Coronary artery (tissue), 2 donors: ENCODE measurements at regions not wholly inside any gene's neighbourhood (a gene's known extent, or its start where the extent isn't known, plus 50 kb on each side); places are given as distances from the start of the nearest gene placed in this dataset.

Experiments
- DNase-seq: peaks from one replicate; pipeline ENCODE4 v3.0.0-alpha.2; 2017; ENCODE audit warnings: low spot score
- H3K27ac ChIP-seq, 2 donors: fragments of 200-600 bp; sonication (generic); one replicate each; pipeline ENCODE4 v1.5.1; 2016 to 2019
- H3K4me3 ChIP-seq: fragments of 200-600 bp; sonication (generic); 2 replicates; pipeline ENCODE4 v1.5.1; 2016; ENCODE audit warnings: mild to moderate bottlenecking, moderate library complexity
- TF ChIP-seq, protein P1 (sequence below): fragments of 200-600 bp; sonication (generic); IDR thresholded peaks from one replicate; pipeline ENCODE4 v1.5.1; 2019; ENCODE audit warnings: antibody characterized with exemption

DNA sequence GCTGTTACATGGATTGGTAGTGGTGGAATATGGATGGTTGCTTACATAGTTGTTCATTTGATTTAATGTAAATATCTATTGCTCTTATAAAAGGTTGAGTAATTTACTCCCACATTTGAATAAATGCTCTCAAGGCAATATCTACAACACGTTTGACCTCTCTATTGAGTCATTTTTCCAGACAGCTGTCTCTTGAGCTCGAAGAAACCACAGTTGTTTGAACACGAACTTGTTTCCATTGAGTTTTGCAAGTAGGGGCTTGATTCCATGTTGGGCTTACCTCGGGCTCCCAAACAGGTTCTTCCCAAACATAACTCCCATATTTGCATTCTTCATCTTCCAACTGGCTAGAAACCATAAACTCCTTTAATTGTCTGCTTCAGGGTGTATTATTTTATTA, 115.0 kb upstream of the HMHB1 start:
- Histone ChIP-seq H3K27ac (no peak overlapping the region), H3K4me3 (no peak overlapping the region)
- TF ChIP-seq, protein P1, sequence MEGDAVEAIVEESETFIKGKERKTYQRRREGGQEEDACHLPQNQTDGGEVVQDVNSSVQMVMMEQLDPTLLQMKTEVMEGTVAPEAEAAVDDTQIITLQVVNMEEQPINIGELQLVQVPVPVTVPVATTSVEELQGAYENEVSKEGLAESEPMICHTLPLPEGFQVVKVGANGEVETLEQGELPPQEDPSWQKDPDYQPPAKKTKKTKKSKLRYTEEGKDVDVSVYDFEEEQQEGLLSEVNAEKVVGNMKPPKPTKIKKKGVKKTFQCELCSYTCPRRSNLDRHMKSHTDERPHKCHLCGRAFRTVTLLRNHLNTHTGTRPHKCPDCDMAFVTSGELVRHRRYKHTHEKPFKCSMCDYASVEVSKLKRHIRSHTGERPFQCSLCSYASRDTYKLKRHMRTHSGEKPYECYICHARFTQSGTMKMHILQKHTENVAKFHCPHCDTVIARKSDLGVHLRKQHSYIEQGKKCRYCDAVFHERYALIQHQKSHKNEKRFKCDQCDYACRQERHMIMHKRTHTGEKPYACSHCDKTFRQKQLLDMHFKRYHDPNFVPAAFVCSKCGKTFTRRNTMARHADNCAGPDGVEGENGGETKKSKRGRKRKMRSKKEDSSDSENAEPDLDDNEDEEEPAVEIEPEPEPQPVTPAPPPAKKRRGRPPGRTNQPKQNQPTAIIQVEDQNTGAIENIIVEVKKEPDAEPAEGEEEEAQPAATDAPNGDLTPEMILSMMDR: no peak
- no peak for DNase-seq

DNA sequence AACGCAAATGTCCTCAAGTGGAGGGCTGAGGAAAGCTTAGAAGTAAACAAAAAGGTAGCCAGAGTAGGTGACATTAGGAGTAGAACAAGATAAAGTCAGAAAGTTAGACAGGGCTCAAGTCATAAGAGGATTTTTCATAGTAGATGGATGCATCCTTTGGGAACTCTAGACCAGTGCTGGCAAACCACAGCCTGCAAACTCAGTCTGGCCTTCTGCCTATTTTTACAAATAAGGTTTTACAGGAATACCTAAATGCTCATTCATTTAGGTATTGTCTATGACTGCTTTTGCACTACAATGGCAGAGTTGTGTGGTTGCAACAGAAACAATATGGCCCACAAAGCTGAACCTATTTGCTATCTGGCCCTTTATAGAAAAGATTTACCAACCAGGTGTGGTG, 116.0 kb upstream of the HMHB1 start:
- H3K4me3 ChIP-seq: no peak overlapping the region

DNA sequence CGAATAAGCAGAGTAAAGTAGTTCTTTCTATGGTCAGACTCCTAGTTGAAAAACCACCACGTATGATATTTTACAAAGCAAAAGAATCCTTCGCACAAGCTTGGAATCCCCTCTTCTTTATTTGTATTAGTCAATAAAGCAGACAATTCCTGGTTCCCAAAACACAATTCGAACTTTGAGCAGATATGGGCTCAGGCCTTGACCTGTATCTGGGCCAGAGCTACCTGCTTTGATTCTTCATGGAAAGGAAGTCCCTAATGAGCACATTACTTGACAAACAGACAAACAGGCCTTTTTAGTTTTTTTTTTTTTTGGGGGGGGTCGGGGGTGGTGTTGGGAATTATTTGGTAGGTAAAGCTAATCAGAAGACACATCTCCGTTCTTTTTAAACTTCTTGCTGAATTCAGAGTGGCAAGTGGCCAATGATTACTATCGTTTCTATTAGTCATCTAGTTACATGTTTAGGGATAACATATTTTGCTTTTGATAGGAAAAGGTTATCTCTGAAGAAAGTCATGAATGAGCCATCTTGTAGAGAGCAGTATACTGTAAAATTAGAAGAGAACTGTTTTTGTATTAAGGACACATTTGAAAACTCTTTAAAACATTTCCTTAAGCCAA, 116.6 kb upstream of the HMHB1 start:
- Histone ChIP-seq H3K4me3 (no peak overlapping the region), H3K27ac (no peak overlapping the region)
- no peak for DNase-seq
- TF ChIP-seq, protein P1: no peak

More for the DNA sequence above, 116.0 kb upstream of the HMHB1 start:
- H3K27ac ChIP-seq: no peak overlapping the region
- no peak for DNase-seq
- TF ChIP-seq, protein P1: no peak

DNA sequence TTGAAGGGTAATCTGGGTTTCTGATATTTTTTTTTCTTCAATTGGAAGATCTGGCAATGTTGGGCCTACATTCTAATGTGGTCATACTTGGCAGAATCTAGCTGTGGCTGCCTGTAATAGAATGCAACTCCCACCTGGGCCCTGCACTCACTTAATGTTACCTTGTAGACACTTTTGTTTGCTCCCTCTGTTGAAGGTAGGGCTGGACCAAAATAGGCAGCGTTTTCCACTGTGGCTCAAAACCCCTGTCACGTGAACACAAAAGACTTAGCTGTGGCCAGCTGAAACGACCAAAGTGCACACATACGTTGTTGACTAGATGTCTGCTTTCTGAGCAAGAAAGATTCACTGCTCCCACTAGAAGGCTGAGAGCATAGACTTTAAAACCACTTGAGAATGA, 117.6 kb upstream of the HMHB1 start:
- H3K4me3 ChIP-seq: no peak overlapping the region
- no peak for DNase-seq
- no peak overlapping the region for H3K27ac ChIP-seq
- TF ChIP-seq, protein P1: no peak

DNA sequence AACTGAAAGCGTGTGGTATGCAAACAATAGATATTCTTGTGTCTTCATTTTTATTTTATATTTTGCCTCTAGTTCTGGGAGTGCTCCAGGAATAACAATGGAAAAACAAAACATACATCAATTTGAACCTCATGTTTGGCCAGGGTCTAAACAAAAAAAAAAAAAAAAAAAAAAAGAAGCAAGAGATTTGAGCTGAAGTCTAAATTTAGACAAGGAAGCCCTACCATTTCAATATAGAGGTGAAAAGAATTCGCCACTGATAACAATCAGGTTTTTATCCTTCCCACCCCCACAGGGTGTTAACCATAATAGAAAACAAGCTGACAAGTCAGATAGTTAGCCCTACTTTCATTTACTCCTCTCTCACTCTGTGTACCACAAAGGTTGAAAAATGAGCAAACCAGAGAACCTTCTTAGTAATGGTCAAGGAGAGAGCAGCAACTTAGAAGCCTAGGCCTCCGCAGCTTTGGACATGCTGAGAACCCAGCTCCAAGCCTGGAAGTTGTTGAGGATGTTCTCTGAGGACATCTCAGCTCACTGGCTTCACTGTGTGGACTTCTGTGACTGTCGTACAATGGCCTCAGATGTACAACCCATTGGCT, 118.2 kb upstream of the HMHB1 start:
- no peak overlapping the region for H3K27ac ChIP-seq
- H3K4me3 ChIP-seq: no peak overlapping the region
- TF ChIP-seq, protein P1: no peak
- DNase-seq: no peak

DNA sequence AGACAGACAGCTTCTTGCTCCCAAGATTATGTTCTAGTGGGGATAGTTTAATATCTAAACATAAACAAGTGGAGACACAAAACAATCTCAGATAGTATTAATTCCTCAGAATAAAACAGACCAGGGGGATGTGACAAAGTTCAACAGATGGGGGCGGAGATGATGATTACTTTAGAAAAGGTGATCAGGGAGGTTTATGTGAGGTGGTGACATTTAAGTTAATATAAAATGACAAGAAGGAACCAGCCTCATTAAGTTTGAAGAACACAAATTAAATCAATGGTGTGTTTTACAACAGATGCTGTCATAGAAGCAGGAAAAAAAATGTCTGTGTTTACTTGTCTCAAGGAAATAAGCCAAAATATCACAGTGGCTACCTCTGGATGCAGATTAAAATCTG, 119.6 kb upstream of the HMHB1 start:
- H3K4me3 ChIP-seq: no peak overlapping the region
- no peak overlapping the region for H3K27ac ChIP-seq
- TF ChIP-seq, protein P1: no peak
- no peak for DNase-seq

DNA sequence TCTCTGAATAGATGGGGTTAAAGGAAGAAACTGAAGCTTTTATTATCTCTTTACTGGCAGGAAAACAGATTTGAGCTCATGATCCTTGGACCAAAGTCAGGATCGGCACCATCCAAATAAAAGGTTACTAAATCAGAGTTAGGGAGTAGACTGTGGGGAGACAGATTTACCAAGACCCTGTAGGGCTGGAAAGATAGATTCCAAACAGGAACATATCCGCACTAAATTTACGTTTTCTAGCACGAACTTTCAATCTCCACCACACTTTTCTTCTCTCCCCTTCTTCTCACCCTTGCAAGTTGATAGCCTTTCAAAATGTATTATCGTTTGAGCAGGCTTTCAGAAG, 120.0 kb upstream of the HMHB1 start:
- TF ChIP-seq, protein P1: no peak
- Histone ChIP-seq H3K27ac (no peak overlapping the region), H3K4me3 (no peak overlapping the region)
- DNase-seq: no peak
